Embryonic facial prominence (tissue), 1 donor: ENCODE measurements at regions not wholly inside any gene's neighbourhood (a gene's known extent, or its start where the extent isn't known, plus 50 kb on each side); places are given as distances from the start of the nearest gene placed in this dataset.
"Not testable (repeated sequence)": the region's sequence is repeated elsewhere in the genome, so short reads cannot be mapped to it uniquely, and the experiment has no call there.

Source experiments
- DNase-seq: peaks from one replicate; pipeline ENCODE4 v3.0.0-alpha.2; 2016; ENCODE audit errors: extremely low spot score

GRCh38 chr1:82386365-82387011 is 585.8 kb downstream of the ADGRL2 start:
- DNase-seq, result no peak

DNA sequence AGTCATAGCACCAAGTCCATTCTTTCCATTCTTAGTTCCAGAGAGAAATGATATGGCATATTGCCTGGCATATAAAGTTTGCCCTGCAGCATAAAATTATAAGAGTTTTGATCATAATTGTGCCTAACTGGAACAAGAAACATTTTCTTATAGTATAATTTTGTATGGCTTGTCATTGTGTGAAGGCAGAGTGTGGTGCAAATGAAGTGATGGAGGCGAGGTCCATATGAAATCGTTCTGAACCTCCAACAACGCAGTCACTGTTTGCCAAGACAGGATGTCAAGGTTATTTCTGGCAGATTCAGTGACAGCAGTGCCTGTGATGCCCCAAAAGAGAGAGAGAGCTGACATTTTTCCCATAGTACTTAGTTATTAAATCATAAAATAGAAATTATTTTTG is 584.0 kb downstream of the ADGRL2 start:
- DNase-seq, result no peak

GRCh38 chr1:82377201-82377884 is 576.6 kb downstream of the ADGRL2 start:
- DNase-seq, result no peak

- no peak for DNase-seq
These were observed 573.0 kb downstream of the ADGRL2 start for GRCh38 chr1:82373710-82374109.

- no peak for DNase-seq
These were observed 571.2 kb downstream of the ADGRL2 start for GRCh38 chr1:82371844-82372498.

DNA sequence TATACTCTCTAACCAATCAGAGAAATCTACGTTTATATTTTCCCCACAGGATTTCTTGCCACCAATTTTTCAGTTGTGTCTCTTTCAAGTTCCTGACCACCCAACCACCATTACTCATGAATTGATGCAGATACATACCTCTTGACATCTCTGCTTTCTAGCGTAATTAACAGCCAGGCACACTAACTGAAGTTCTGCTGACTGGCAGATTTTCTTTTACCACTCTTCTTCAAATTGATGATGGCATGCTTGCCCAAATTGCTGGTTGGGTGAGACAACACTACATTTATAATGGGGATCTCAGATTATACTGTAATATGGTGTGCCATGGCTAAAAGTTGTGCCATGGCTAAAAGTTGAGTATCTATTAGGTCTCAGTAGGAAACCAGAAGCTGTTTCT is 566.7 kb downstream of the ADGRL2 start:
- DNase-seq, result no peak

DNA sequence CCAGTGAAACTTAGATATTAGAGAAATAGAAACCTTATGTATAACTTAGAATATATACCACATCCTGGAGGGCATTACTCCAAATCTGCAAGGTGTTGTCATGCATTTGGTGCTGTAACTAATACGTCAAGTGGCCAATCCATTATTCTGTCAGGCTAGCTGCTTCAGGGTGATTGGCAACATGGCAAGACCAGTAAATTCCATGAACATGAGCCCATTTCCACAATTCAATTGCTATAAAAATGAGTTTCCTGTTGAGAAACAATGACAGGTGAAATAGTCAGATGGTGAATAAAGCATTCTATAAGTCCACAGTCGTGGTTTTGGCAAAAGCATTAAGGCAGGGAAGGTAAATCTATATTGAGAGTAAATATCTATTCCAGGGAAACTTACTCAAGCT is 566.0 kb downstream of the ADGRL2 start:
- DNase-seq, result no peak

GRCh38 chr1:82359541-82359940 is 558.8 kb downstream of the ADGRL2 start:
- not testable (repeated sequence) for DNase-seq

GRCh38 chr1:82358706-82359105 is 558.0 kb downstream of the ADGRL2 start:
- not testable (repeated sequence) for DNase-seq

GRCh38 chr1:82354546-82354945 is 553.8 kb downstream of the ADGRL2 start:
- DNase-seq, result not testable (repeated sequence)

- DNase-seq, result no peak
These were observed 547.8 kb downstream of the ADGRL2 start for GRCh38 chr1:82348487-82348886.

DNA sequence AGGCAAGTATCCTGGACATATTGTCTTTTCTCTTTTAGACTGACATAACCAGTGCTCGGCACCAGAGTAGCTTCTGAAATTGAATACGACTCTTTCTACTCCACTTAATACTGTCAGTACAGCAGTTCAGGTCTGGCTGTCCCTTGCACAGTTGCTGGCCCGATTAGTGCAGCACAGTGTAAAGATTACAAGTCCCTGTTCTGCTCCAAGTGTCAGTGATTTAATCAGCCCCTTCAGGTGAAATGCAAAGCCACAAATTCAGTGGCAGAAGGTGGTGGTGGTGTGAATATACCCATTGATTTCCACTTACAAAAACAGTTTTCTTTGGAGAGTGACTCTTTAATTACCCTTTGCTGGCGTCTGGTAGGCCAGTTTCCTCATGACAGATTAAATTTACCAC is 545.4 kb downstream of the ADGRL2 start:
- no peak for DNase-seq

DNA sequence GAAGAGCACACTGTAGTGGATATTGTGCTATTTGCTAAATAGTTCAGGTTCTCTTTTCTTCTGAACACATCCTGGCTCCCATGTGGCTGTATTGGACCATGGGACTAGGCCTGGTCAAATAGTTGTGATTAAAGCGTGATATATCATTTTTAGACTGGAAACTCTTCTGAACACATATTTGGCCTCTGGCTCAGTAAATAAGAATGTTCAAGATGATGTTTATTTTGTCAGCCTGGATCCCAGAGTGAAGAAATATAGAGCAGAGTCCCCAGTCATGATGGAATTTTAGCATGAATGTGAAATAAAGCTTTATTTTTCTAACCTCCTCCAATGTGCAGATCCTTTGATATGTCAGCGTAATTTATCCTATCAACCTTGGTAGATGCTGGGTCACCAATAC is 542.6 kb downstream of the ADGRL2 start:
- DNase-seq, result no peak

DNA sequence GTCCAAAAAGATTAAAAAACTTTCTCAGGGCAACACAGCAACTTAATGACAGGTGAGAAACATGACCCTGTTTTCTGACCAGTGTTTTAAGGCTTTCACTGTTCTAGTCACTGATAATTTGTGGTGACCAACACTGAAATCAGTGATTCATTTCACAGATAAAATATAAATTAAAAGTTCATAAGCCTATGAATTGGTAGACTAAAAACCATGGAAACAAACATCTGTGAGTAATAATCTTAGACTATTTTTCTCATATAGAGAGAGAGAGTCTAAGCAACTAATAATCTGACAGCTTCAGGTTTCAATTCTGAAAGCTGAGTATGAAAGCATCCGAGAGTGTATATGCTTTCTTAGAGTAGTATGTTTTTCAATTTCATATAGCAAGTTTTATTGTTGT is 536.9 kb downstream of the ADGRL2 start:
- DNase-seq, result no peak

DNA sequence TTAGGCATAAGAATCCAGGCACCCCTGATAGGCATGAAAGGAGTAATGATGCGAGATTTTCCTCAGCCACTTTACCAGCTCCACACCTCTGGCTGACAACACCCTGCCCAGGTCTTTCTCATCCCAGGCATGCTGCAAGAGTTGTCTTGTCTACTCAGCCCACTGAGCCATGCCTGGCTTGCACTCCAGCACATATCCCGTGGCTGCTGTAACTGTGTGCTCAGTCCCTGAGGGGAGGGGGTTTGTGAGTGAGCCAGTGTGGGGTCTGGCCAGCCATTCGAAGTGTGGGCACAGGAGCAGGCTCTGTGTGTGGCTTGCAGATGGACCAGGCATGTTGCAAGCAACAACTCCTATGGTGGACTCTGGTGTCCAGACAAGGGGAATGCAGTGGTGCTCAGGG is 529.6 kb downstream of the ADGRL2 start:
- no peak for DNase-seq

DNA sequence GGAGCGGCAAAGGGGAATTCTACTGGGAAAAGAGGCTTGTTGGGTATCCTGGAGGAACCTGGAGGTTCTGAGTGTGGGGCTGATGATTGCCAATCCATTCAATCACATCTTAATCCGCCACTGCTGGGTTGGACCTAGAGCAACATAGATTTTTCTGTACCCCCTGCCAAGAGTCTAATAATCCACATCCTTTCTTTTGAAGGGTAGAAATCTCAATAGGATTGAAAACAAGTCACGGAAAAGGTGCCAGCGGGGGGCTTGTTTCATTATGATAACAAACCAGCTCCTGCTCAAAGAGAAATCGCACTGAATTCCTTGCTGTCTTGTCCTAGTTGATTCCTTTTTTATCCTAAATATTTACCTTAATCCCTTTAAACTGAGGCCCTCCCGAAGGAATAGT is 528.5 kb downstream of the ADGRL2 start:
- no peak for DNase-seq

- DNase-seq, result no peak
These were observed 522.6 kb downstream of the ADGRL2 start for GRCh38 chr1:82323144-82323841.

GRCh38 chr1:82321794-82322193 is 521.1 kb downstream of the ADGRL2 start:
- DNase-seq, result no peak

DNA sequence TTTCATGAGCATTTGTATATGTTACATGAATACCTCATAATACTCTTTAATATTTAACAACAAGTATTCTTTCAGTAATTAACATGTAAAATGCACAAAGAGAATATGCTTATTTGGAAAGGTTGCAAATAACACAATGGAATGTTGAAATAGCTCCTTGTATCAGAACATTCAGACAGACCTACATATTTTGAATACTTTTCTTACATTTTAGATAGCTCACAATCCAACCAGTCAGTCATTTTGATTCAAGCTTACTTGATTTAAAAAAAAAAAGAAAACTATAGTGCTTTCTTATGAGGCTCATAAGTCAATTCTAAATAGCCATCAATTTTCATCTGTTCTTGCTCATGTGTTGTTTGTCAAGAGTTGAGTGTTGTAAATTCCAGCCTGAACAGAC is 518.8 kb downstream of the ADGRL2 start:
- DNase-seq, result no peak

DNA sequence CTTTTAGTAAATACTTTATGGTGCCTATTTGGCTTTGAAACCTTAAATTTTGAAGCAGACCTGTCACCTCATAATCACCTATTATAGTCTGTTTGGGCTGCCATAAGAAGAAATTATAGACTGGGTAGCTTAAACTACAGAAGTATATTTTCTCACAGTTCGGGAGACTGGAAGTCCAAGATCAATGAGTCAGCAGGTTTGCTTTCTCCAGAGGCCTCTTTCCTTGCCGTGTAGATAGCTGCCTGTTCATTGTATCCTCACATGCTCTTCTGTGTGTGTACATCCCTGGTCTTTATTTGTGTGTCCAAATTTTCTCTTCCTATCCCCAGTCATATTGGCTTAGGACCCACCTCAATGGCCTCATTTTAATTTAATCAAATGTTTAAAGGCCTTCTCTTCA is 518.2 kb downstream of the ADGRL2 start:
- no peak for DNase-seq

- no peak for DNase-seq
These were observed 517.5 kb downstream of the ADGRL2 start for GRCh38 chr1:82318265-82318664.

DNA sequence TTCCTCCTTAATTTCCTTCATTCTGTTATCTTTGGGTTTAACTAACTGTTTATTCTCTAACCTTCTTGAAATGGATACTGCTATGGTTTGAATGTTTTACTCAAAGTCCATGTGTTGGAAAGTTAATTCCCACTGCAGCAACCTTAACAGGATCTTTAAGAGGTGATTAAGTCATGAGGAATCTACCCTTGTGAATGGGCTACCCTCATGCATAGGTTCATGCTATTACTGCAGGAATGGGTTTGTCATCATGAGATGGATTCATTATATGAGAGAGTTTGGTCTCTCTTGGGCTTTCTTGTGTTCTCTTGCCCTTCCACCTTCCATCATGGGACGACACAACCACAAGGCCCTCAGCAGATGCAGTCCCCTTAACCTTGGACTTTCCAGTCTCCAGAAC is 516.9 kb downstream of the ADGRL2 start:
- DNase-seq, result no peak

GRCh38 chr1:82299656-82300055 is 498.9 kb downstream of the ADGRL2 start:
- no peak for DNase-seq
